HepG2 (cell line): ENCODE measurements at regions not wholly inside any gene's neighbourhood (a gene's known extent, or its start where the extent isn't known, plus 50 kb on each side); places are given as distances from the start of the nearest gene placed in this dataset.

Source experiments
- ATAC-seq: fragments of 200-7000 bp; cut with Tn5 transposase; 3 replicates; pipeline ENCODE4 v1.9.1; 2020; ENCODE audit warnings: mild to moderate bottlenecking, moderate library complexity
- BruUV-seq: library from RNA; stranded (reverse); fragments of 400-500 nt; replicated peaks from 2 replicates; lab custom pipeline; 2021; lab: Mats Ljungman, UMichigan
- CTCF ChIA-PET: fragments of 300-600 bp; formaldehyde crosslinking; extraction: SDS; loops from one replicate; lab custom pipeline; 2021; ENCODE audit warnings: low total read pairs, inconsistent platforms, low intra/inter-chr PET ratio; lab: Yijun Ruan, JAX
- POLR2A ChIA-PET: fragments of 350-600 bp; sonication (Branson Sonifier 250); formaldehyde crosslinking; loops from one replicate; lab custom pipeline; 2020; ENCODE audit warnings: antibody characterized with exemption, inconsistent platforms; lab: Yijun Ruan, JAX
- DNase-seq: peaks from one replicate; pipeline ENCODE4 v3.0.0-alpha.2; 2015; ENCODE audit warnings: low spot score
- FAIRE-seq: peaks from 3 replicates; lab custom pipeline; 2011; peaks lifted over from hg19 to GRCh38; lab: Jason Lieb, UNC
- H2AFZ ChIP-seq: one replicate; pipeline ENCODE4 v1.6.1; 2011; ENCODE audit warnings: low read length, inconsistent platforms
- H3K27ac ChIP-seq: fragments of 300-600 bp; 3 replicates; pipeline ENCODE4 v1.8.0; 2011; ENCODE audit warnings: mixed run types, mild to moderate bottlenecking, mixed read lengths, low read length, inconsistent platforms; ENCODE audit not compliant: insufficient read depth; ENCODE audit errors: extremely low read length
- H3K27me3 ChIP-seq, 2 experiments: fragments of 200-600 bp in 1 of 2; 2 replicates in 1 of 2; 3 replicates in 1 of 2; pipeline versions ENCODE4 v1.6.0 to v1.8.0; 2011; ENCODE audit warnings: low read length in 2 of 2, mild to moderate bottlenecking in 2 of 2, moderate library complexity in 2 of 2, inconsistent platforms in 1 of 2; ENCODE audit not compliant: insufficient read depth in 2 of 2, control insufficient read depth in 1 of 2
- H3K36me3 ChIP-seq, 2 experiments: fragments of 200-600 bp in 1 of 2; replicated peaks in 1 of 2; 2 replicates in 1 of 2; 3 replicates in 1 of 2; pipeline versions ENCODE4 v1.5.1 to v1.8.0; 2011; ENCODE audit warnings: low read length in 2 of 2, inconsistent platforms in 1 of 2; ENCODE audit not compliant: insufficient read depth in 2 of 2, control insufficient read depth in 1 of 2
- H3K4me1 ChIP-seq: 2 replicates; pipeline ENCODE4 v1.5.1; 2012; ENCODE audit warnings: low read length, inconsistent platforms; ENCODE audit not compliant: insufficient read depth
- H3K4me2 ChIP-seq: 2 replicates; pipeline ENCODE4 v1.6.0; 2011; ENCODE audit warnings: low read depth, low read length, inconsistent platforms
- H3K4me3 ChIP-seq, 3 experiments: fragments of 200-600 bp in 1 of 3; sonication (generic), shearing (Covaris generic) in 1 of 3; replicated peaks in 1 of 3; 2 replicates each; pipeline ENCODE4 v1.5.1; 2011 to 2016; ENCODE audit warnings: low read length in 3 of 3, inconsistent platforms in 2 of 3, low read depth in 2 of 3, mild to moderate bottlenecking in 2 of 3, control low read depth in 1 of 3, mixed read lengths in 1 of 3; ENCODE audit not compliant: insufficient read depth in 1 of 3
- H3K79me2 ChIP-seq: one replicate; pipeline ENCODE4 v1.6.1; 2011; ENCODE audit warnings: low read length, inconsistent platforms; ENCODE audit not compliant: insufficient read depth
- H3K9ac ChIP-seq: 2 replicates; pipeline ENCODE4 v1.6.0; 2011; ENCODE audit warnings: mild to moderate bottlenecking, low read depth, low read length, inconsistent platforms; ENCODE audit not compliant: insufficient read depth
- H3K9me3 ChIP-seq: 2 replicates; pipeline ENCODE4 v1.5.1; 2012; ENCODE audit warnings: mild to moderate bottlenecking, low read length
- H4K20me1 ChIP-seq: 2 replicates; pipeline ENCODE4 v1.6.0; 2011; ENCODE audit warnings: inconsistent platforms, mild to moderate bottlenecking, low read length, moderate library complexity; ENCODE audit not compliant: insufficient read depth
- HES4 ChIP-seq: sonication (generic); formaldehyde crosslinking; IDR thresholded peaks from 2 replicates; pipeline ENCODE4 v1.9.0; 2021; ENCODE audit warnings: mild to moderate bottlenecking, missing genetic modification reagents, borderline replicate concordance
- ZNF431 ChIP-seq: sonication (generic); formaldehyde crosslinking; IDR thresholded peaks from 2 replicates; pipeline ENCODE4 v1.9.0; 2022; ENCODE audit warnings: missing genetic modification reagents, low read depth, mild to moderate bottlenecking, borderline replicate concordance
- ZSCAN21 ChIP-seq: sonication (generic); formaldehyde crosslinking; IDR thresholded peaks from 2 replicates; pipeline ENCODE4 v1.8.0; 2022; ENCODE audit warnings: mild to moderate bottlenecking, missing genetic modification reagents, moderate library complexity, borderline replicate concordance
- WGBS: methylation state at CpG from one replicate; pipeline ENCODE4 v1.1.6; 2017; ENCODE audit warnings: low lambda C conversion rate; 5-methylcytosine and 5-hydroxymethylcytosine counted together
- in situ Hi-C: cut with HindIII; loops from 2 replicates; pipeline ENCODE4 v1.10.0; 2017; ENCODE audit warnings: low pct_unique_long_range_greater_than_20kb; ENCODE audit not compliant: extremely low pct_ligation_motif_present
- intact Hi-C: fragments of 100-400 bp; cut with micrococcal nuclease; formaldehyde crosslinking; loops from one replicate; pipeline ENCODE4 v1.10.0; 2022; ENCODE audit not compliant: unreplicated experiment
- TF ChIP-seq, protein P1 (sequence below): sonication (generic); formaldehyde crosslinking; IDR thresholded peaks from 2 replicates; pipeline ENCODE4 v1.8.0; 2022; ENCODE audit warnings: mild to moderate bottlenecking, missing genetic modification reagents
- TF ChIP-seq, protein P2 (sequence below): sonication (generic); formaldehyde crosslinking; conservative IDR thresholded peaks from 2 replicates; pipeline ENCODE4 v1.5.0; 2020; ENCODE audit warnings: missing genetic modification reagents

DNA sequence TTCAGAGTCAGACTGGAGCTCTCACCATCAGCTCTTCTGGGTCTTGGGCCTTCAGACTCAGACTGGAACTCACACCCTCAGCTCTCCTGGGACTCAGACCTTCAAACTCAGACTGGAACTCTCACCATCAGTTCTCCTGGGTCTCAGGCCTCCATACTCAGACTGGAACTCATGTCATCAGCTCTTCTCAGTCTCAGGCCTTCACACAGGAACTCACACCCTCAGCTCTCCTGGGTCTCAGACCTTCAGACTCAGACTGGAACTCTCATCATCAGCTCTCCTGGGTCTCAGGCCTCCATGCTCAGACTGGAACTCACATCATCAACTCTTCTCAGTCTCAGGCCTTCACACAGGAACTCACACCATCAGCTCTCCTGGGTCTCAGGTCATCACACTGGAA is 147.2 kb upstream of the MXRA5 start (continued):
- TF ChIP-seq ZNF431 (CRISPR knock-in tag): no peak
- no peak for TF ChIP-seq HES4 (CRISPR knock-in tag)
- TF ChIP-seq, protein P1, sequence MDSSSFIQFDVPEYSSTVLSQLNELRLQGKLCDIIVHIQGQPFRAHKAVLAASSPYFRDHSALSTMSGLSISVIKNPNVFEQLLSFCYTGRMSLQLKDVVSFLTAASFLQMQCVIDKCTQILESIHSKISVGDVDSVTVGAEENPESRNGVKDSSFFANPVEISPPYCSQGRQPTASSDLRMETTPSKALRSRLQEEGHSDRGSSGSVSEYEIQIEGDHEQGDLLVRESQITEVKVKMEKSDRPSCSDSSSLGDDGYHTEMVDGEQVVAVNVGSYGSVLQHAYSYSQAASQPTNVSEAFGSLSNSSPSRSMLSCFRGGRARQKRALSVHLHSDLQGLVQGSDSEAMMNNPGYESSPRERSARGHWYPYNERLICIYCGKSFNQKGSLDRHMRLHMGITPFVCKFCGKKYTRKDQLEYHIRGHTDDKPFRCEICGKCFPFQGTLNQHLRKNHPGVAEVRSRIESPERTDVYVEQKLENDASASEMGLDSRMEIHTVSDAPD: no peak
- TF ChIP-seq, protein P2, sequence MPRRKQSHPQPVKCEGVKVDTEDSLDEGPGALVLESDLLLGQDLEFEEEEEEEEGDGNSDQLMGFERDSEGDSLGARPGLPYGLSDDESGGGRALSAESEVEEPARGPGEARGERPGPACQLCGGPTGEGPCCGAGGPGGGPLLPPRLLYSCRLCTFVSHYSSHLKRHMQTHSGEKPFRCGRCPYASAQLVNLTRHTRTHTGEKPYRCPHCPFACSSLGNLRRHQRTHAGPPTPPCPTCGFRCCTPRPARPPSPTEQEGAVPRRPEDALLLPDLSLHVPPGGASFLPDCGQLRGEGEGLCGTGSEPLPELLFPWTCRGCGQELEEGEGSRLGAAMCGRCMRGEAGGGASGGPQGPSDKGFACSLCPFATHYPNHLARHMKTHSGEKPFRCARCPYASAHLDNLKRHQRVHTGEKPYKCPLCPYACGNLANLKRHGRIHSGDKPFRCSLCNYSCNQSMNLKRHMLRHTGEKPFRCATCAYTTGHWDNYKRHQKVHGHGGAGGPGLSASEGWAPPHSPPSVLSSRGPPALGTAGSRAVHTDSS (CRISPR knock-in tag): no peak

GRCh38 chrX:3485727-3486126 is 139.3 kb upstream of the MXRA5 start:
- no peak for ATAC-seq

More at GRCh38 chrX:3485727-3486126, 139.3 kb upstream of the MXRA5 start:
- TF ChIP-seq ZSCAN21: no peak
- H3K4me1 ChIP-seq: no peaks in the 10 kb centered on the region
- no peak overlapping the region for H2AFZ ChIP-seq
- no peaks in the 10 kb centered on the region for H4K20me1 ChIP-seq
- intact Hi-C loops (no loop called here), in situ Hi-C loops (no loop called here)
- BruUV-seq: no TSS peak
- no peak overlapping the region for H3K27ac ChIP-seq
- no peak overlapping the region for H3K9ac ChIP-seq
- no peak for FAIRE-seq
- 17% methylated on average over 5 of the region's 8 CpGs for WGBS
- H3K36me3 ChIP-seq: no peaks in the 10 kb centered on the region
- no peaks in the 10 kb centered on the region for H3K9me3 ChIP-seq
- no peak overlapping the region for H3K4me3 ChIP-seq
- H3K27me3 ChIP-seq: no peaks in the 10 kb centered on the region
- no peaks in the 10 kb centered on the region for H3K79me2 ChIP-seq
- no peak for DNase-seq
- POLR2A ChIA-PET: no interaction called here
- H3K4me2 ChIP-seq: no peak overlapping the region
- CTCF ChIA-PET: no interaction called here
